HCT116 (cell line): ENCODE measurements at regions not wholly inside any gene's neighbourhood (a gene's known extent, or its start where the extent isn't known, plus 50 kb on each side); places are given as distances from the start of the nearest gene placed in this dataset.

ENCODE experiments used
- ATAC-seq: fragments of 200-7000 bp; cut with Tn5 transposase; 2 replicates; pipeline ENCODE4 v1.9.1; 2020; ENCODE audit warnings: mild to moderate bottlenecking, moderate library complexity
- BruUV-seq: library from RNA; stranded (reverse); fragments of 400-500 nt; replicated peaks from 2 replicates; lab custom pipeline; 2021; lab: Mats Ljungman, UMichigan
- CTCF ChIA-PET: fragments of 300-600 bp; sonication (Branson Sonifier 250); formaldehyde crosslinking; loops from one replicate; lab custom pipeline; 2021; ENCODE audit warnings: antibody characterized with exemption; lab: Charles Lee
- POLR2A ChIA-PET: fragments of 300-600, 350-600 bp; sonication (Branson Sonifier 250); formaldehyde crosslinking; loops from one replicate; lab custom pipeline; 2021; ENCODE audit warnings: antibody characterized with exemption; lab: Charles Lee
- RAD21 ChIA-PET, 2 experiments: fragments of 300-600 bp; sonication (Branson Sonifier 250); formaldehyde crosslinking; loops; one replicate each; lab custom pipeline; 2023; ENCODE audit warnings: low total read pairs in 2 of 2; ENCODE audit not compliant: uncharacterized antibody in 2 of 2, unreplicated experiment in 2 of 2, low non-redundant PET in 1 of 2; lab: Charles Lee
- DNase-seq: peaks from one replicate; pipeline ENCODE4 v3.0.0-alpha.2; 2010; ENCODE audit warnings: low read depth, low spot score
- H2AFZ ChIP-seq: fragments of 200-600 bp; shearing (Covaris generic), sonication (generic); 2 replicates; pipeline ENCODE4 v1.6.1; 2017; ENCODE audit warnings: low read depth, mixed run types, mixed read lengths, antibody characterized with exemption, low read length; ENCODE audit not compliant: poor library complexity, severe bottlenecking
- H3K27ac ChIP-seq: 2 replicates; pipeline ENCODE4 v1.5.1; 2012; ENCODE audit warnings: low read depth, low read length
- H3K27me3 ChIP-seq: fragments of 200-600 bp; sonication (generic); 2 replicates; pipeline ENCODE4 v1.6.1; 2016; ENCODE audit warnings: mixed run types, low read length, mixed read lengths; ENCODE audit not compliant: insufficient read depth
- H3K36me3 ChIP-seq, 2 experiments: fragments of 200-500 bp in 1 of 2; fragments of 200-600 bp in 1 of 2; sonication (Bioruptor generic) in 1 of 2; sonication (generic) in 1 of 2; 2 replicates each; pipeline versions ENCODE4 v1.5.1 to v1.6.1; 2014 to 2016; ENCODE audit warnings: low read length in 2 of 2, inconsistent platforms in 1 of 2, mixed read lengths in 1 of 2, mixed run types in 1 of 2; ENCODE audit not compliant: insufficient read depth in 2 of 2, control insufficient read depth in 1 of 2
- H3K4me1 ChIP-seq, 2 experiments: fragments of 200-600 bp in 1 of 2; sonication (generic) in 1 of 2; 2 replicates each; pipeline versions ENCODE4 v1.5.1 to v1.6.1; 2012 to 2017; ENCODE audit warnings: low read length in 2 of 2, inconsistent platforms in 1 of 2, mild to moderate bottlenecking in 1 of 2, mixed read lengths in 1 of 2, mixed run types in 1 of 2, moderate library complexity in 1 of 2; ENCODE audit not compliant: insufficient read depth in 2 of 2, control insufficient read depth in 1 of 2
- H3K4me2 ChIP-seq: fragments of 200-600 bp; sonication (generic); 2 replicates; pipeline ENCODE4 v1.6.1; 2017; ENCODE audit warnings: mixed run types, low read length, mixed read lengths
- H3K4me3 ChIP-seq, 2 experiments: fragments of 200-600 bp in 1 of 2; sonication (generic) in 1 of 2; replicated peaks in 1 of 2; 2 replicates each; pipeline ENCODE4 v1.5.1; 2011 to 2016; ENCODE audit warnings: low read length in 2 of 2, control low read depth in 1 of 2, low read depth in 1 of 2, mild to moderate bottlenecking in 1 of 2, mixed read lengths in 1 of 2, mixed run types in 1 of 2
- H3K79me2 ChIP-seq: fragments of 200-600 bp; sonication (generic); 2 replicates; pipeline ENCODE4 v1.6.1; 2017; ENCODE audit warnings: mild to moderate bottlenecking, mixed run types, low read length, moderate library complexity, mixed read lengths; ENCODE audit not compliant: insufficient read depth
- H3K9ac ChIP-seq: fragments of 200-600 bp; sonication (generic); 2 replicates; pipeline ENCODE4 v1.6.1; 2016; ENCODE audit warnings: low read length, mixed read lengths
- H3K9me2 ChIP-seq: fragments of 200-600 bp; sonication (generic), shearing (Covaris generic); 2 replicates; pipeline ENCODE4 v1.6.1; 2017; ENCODE audit warnings: mixed run types, mild to moderate bottlenecking, moderate library complexity; ENCODE audit not compliant: insufficient read depth
- H3K9me3 ChIP-seq, 2 experiments: fragments of 200-500 bp in 1 of 2; fragments of 200-600 bp in 1 of 2; sonication (Bioruptor generic) in 1 of 2; sonication (generic) in 1 of 2; 2 replicates each; pipeline ENCODE4 v1.6.1; 2014 to 2017; ENCODE audit warnings: low read length in 2 of 2, mixed read lengths in 2 of 2, inconsistent platforms in 1 of 2, low read depth in 1 of 2, mild to moderate bottlenecking in 1 of 2, mixed run types in 1 of 2, moderate library complexity in 1 of 2; ENCODE audit not compliant: control insufficient read depth in 1 of 2, insufficient read depth in 1 of 2
- H4K20me1 ChIP-seq: fragments of 200-600 bp; sonication (generic), shearing (Covaris generic); 2 replicates; pipeline ENCODE4 v1.6.1; 2017; ENCODE audit warnings: mixed run types, mild to moderate bottlenecking, moderate library complexity; ENCODE audit not compliant: insufficient read depth
- ATF3 ChIP-seq: IDR thresholded peaks from 2 replicates; pipeline ENCODE4 v1.6.1; 2012
- CBX3 ChIP-seq: IDR thresholded peaks from 2 replicates; pipeline ENCODE4 v1.6.1; 2012; ENCODE audit warnings: low read depth
- CEBPB ChIP-seq: IDR thresholded peaks from 2 replicates; pipeline ENCODE4 v1.6.1; 2012; ENCODE audit warnings: low read depth
- EGR1 ChIP-seq: IDR thresholded peaks from 2 replicates; pipeline ENCODE4 v1.6.1; 2012; ENCODE audit warnings: low read depth
- ELF1 ChIP-seq: IDR thresholded peaks from 2 replicates; pipeline ENCODE4 v1.6.1; 2012; ENCODE audit warnings: low read depth, borderline replicate concordance
- EZH2 ChIP-seq: fragments of 200-600 bp; sonication (generic); IDR thresholded peaks from 2 replicates; pipeline ENCODE4 v1.6.1; 2017; ENCODE audit warnings: antibody characterized with exemption, mixed run types
- EZH2phosphoT487 ChIP-seq: fragments of 200-600 bp; IDR thresholded peaks from 2 replicates; pipeline ENCODE4 v1.6.1; 2018; ENCODE audit warnings: antibody characterized with exemption, borderline replicate concordance
- FOSL1 ChIP-seq: IDR thresholded peaks from 2 replicates; pipeline ENCODE4 v1.6.1; 2012; ENCODE audit warnings: low read depth
- MAX ChIP-seq: IDR thresholded peaks from 2 replicates; pipeline ENCODE4 v1.6.1; 2012
- POLR2A ChIP-seq: IDR thresholded peaks from 2 replicates; pipeline ENCODE4 v1.7.0; 2011; ENCODE audit warnings: borderline replicate concordance; ENCODE audit not compliant: insufficient read depth, insufficient read length; ENCODE audit errors: extremely low read depth
- POLR2AphosphoS5 ChIP-seq: IDR thresholded peaks from 2 replicates; pipeline ENCODE4 v1.6.1; 2011; ENCODE audit warnings: mild to moderate bottlenecking, low read depth, low read length, moderate library complexity
- RAD21 ChIP-seq: IDR thresholded peaks from 2 replicates; pipeline ENCODE4 v1.6.1; 2012; ENCODE audit warnings: low read depth, mild to moderate bottlenecking
- REST ChIP-seq: IDR thresholded peaks from 2 replicates; pipeline ENCODE4 v1.6.1; 2012; ENCODE audit warnings: low read depth
- TCF7L2 ChIP-seq: IDR thresholded peaks from 2 replicates; pipeline ENCODE4 v1.7.0; 2011; ENCODE audit warnings: borderline replicate concordance, inconsistent platforms; ENCODE audit not compliant: insufficient read depth, insufficient read length; ENCODE audit errors: extremely low read depth
- ZFX ChIP-seq: fragments of 450-650 bp; IDR thresholded peaks from 2 replicates; pipeline ENCODE4 v1.6.1; 2017
- ZNF274 ChIP-seq: fragments of 200-500 bp; sonication (Bioruptor generic); IDR thresholded peaks from 2 replicates; pipeline ENCODE4 v1.6.1; 2014; ENCODE audit warnings: mild to moderate bottlenecking, low read depth, low read length, inconsistent platforms
- intact Hi-C: fragments of 100-400 bp; cut with micrococcal nuclease; formaldehyde crosslinking; loops from 2 replicates; pipeline ENCODE4 v1.10.0; 2022

- TF ChIP-seq TCF7L2 (no peak), REST (no peak)
Measured at GRCh38 chr4:149910177-149910576, 94.5 kb upstream of the IQCM start (continued).

GRCh38 chr4:149910604-149911350 lies 95.1 kb upstream of the IQCM start:
- no peak overlapping the region for H3K4me3 ChIP-seq
- no peak for TF ChIP-seq RAD21
- TF ChIP-seq ZNF274 = no peak
- TF ChIP-seq EGR1 = no peak
- no peak for TF ChIP-seq ELF1
- no peak for TF ChIP-seq POLR2A
- no peak for TF ChIP-seq EZH2
- TF ChIP-seq CEBPB = no peak
- TF ChIP-seq POLR2AphosphoS5 = no peak
- no peak for TF ChIP-seq REST
- TF ChIP-seq CBX3 = no peak
- no peak for TF ChIP-seq FOSL1
- no peak for TF ChIP-seq TCF7L2
- TF ChIP-seq ATF3 = no peak
- TF ChIP-seq EZH2phosphoT487 = no peak
- no peak for TF ChIP-seq MAX
- TF ChIP-seq ZFX = no peak
- TF ChIP-seq, all 23 proteins: peak for 0
- no peak overlapping the region for H2AFZ ChIP-seq
- H3K27me3 ChIP-seq = no peaks in the 10 kb centered on the region
- no peaks in the 10 kb centered on the region for H3K4me1 ChIP-seq
- DNase-seq = no peak
- H3K9me3 ChIP-seq = no peaks in the 10 kb centered on the region
- RAD21 ChIA-PET = no interaction called here
- POLR2A ChIA-PET = no interaction called here
- H3K27ac ChIP-seq = no peak overlapping the region
- no TSS peak for BruUV-seq
- H4K20me1 ChIP-seq = no peaks in the 10 kb centered on the region
- no peaks in the 10 kb centered on the region for H3K36me3 ChIP-seq
- H3K79me2 ChIP-seq = no peaks in the 10 kb centered on the region
- H3K4me2 ChIP-seq = no peak overlapping the region
- intact Hi-C loops = no loop called here
- ATAC-seq = no peak
- CTCF ChIA-PET = no interaction called here
- H3K9me2 ChIP-seq = no peaks in the 10 kb centered on the region
- H3K9ac ChIP-seq = no peak overlapping the region
